HG03025 (cell line): ENCODE measurements at regions not wholly inside any gene's neighbourhood (a gene's known extent, or its start where the extent isn't known, plus 50 kb on each side); places are given as distances from the start of the nearest gene placed in this dataset.
"Not testable (repeated sequence)": the region's sequence is repeated elsewhere in the genome, so short reads cannot be mapped to it uniquely, and the experiment has no call there.

Experiments
- ATAC-seq: cut with Tn5 transposase; IDR thresholded peaks from one replicate; pipeline ENCODE4 v1.9.1; 2021; ENCODE audit warnings: mild to moderate bottlenecking, moderate library complexity; ENCODE audit not compliant: unreplicated experiment, low FRiP score

DNA sequence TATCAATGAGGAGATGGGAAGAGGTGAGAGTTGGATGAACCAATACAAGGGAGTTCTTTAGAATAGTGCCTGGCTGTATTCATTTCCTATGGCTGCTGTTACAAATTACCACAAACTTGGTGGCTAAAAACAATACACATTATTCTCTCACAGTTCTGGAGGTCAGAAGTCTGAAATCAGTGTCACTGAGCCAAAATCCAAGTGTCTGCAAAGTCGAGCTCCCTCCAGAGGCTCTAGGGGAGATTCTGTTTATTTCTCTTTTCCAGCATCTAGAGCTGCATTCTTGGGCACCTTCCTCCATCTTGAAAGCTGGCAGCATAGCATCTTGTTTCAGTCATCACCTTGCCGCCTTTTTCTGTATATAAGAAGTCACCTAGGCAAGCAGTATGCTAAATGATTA lies 55.7 kb upstream of the TERB2 start:
- ATAC-seq, result not testable (repeated sequence)

GRCh38 chr15:44903281-44903680 lies 53.2 kb upstream of the TERB2 start:
- not testable (repeated sequence) for ATAC-seq

DNA sequence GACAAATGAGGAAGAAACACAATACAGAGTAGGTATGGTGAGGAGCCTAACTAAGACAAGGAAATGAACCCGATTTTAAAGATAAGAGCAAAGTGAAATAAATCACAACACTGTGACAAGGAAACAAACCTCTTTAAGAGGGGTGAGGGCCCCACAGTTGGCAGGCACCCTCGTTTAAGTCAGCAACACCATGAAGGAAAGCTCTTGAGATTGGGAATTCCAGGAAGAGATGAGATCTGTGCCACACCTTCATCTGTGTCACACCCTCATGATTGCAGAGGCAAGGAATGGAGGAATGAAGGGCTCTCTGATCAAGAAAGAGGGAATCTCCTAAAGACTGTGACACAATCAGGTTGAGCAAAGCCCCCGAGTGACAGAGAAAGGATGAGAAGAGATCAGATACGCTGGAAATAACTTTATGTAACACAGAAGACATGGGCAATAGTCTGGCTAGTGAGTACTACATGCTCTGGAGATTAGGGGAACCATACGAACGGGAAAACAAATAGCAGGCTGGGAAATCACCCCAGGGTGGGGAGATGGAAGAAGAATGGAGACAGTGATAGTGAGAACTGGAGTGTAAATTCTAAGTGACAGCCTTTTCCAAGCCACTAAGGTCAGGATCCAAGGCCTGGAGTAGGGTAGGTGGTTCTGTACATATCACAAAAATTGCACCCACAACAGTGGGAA lies 51.7 kb upstream of the TERB2 start:
- not testable (repeated sequence) for ATAC-seq
